Hepatocyte (in vitro differentiated cells): ENCODE measurements at regions not wholly inside any gene's neighbourhood (a gene's known extent, or its start where the extent isn't known, plus 50 kb on each side); places are given as distances from the start of the nearest gene placed in this dataset.

Experiments used
- CTCF ChIP-seq: fragments of 200-600 bp; sonication (generic); IDR thresholded peaks from 2 replicates; pipeline ENCODE4 v1.5.1; 2016; ENCODE audit warnings: antibody characterized with exemption, mild to moderate bottlenecking; ENCODE audit not compliant: poor library complexity
- EZH2 ChIP-seq: fragments of 200-600 bp; sonication (generic); IDR thresholded peaks from 2 replicates; pipeline ENCODE4 v1.6.1; 2016; ENCODE audit warnings: antibody characterized with exemption, mild to moderate bottlenecking, borderline replicate concordance
- EZH2phosphoT487 ChIP-seq: fragments of 200-600 bp; sonication (generic); IDR thresholded peaks from one replicate; pipeline ENCODE4 v1.6.1; 2018; ENCODE audit warnings: antibody characterized with exemption, mild to moderate bottlenecking, low read depth, moderate library complexity; ENCODE audit not compliant: unreplicated experiment, severe bottlenecking

DNA sequence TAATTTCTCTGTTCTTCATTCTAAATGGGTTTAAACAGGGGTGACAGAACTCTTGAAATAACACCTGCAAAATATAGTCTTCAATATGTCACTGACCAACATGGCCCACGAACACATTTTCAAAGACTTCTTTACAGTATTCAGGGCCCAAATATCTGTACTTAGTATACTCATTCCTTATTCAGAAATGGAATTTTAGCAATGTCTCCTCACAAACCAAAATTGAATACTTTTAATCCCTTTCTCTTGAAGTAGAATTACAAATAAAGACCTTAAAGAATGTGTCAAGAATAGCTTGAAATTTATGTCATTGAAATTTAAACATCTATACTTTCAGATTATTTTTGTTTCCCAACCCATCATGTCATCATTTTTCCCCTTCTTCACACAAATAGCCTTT, 263.1 kb downstream of the LRIG3 start:
- TF ChIP-seq CTCF = no peak
- no peak for TF ChIP-seq EZH2phosphoT487
- TF ChIP-seq EZH2 = no peak
